ENCODE measurements at regions not wholly inside any gene's neighbourhood (a gene's known extent, or its start where the extent isn't known, plus 50 kb on each side); places are given as distances from the start of the nearest gene placed in this dataset.

GRCh38 chr1:11373029-11373894, 100.3 kb downstream of the UBIAD1 start:
- no peak for ATAC-seq (replicated peaks in 1 of 4)
- H3K4me3 Mint-ChIP-seq = no peak overlapping the region
- H3K9me3 Mint-ChIP-seq = no peaks in the 10 kb centered on the region
- peaks cover 5 to 9% of the 10 kb centered on the region in 2 donors for H3K27me3 Mint-ChIP-seq
- Histone ChIP-seq H3K4me3 (ENCODE audit: control insufficient read depth in 1 of 2, extremely low read depth in 1 of 2, low read length in 1 of 2) (no peak overlapping the region), H3K27me3 (replicated peaks in 1 of 2; ENCODE audit: control insufficient read depth in 2 of 2, extremely low read depth in 1 of 2, insufficient read depth in 2 of 2, low read length in 1 of 2) (peaks cover 0 to 5% of the 10 kb centered on the region in 2 experiments), H3K27ac (ENCODE audit: low read length) (no peak overlapping the region), H3K36me3 (ENCODE audit: control insufficient read depth in 2 of 2, extremely low read depth in 1 of 2, insufficient read depth in 1 of 2, low read length in 1 of 2) (no peaks in the 10 kb centered on the region), H3K4me1 (ENCODE audit: control insufficient read depth in 1 of 2, extremely low read depth in 1 of 2, insufficient read depth in 2 of 2, low read length in 2 of 2) (peaks cover 0 to 6% of the 10 kb centered on the region in 2 experiments), H3K9me3 (no peaks in the 10 kb centered on the region)
- no peaks in the 10 kb centered on the region for H3K36me3 Mint-ChIP-seq
- H3K27ac Mint-ChIP-seq = no peak overlapping the region
- ChIA-PET POLR2A (no interaction called here), CTCF (interaction anchor here in 1 of 2 donors (1.0 kb wide), 1 partner anchor 9 kb away, joined by 3 read pairs; no protein-coding TSS in a partner anchor)
- H3K4me1 Mint-ChIP-seq = peaks cover 2 to 16% (median 15%) of the 10 kb centered on the region in 3 donors
- no peak for DNase-seq
- WGBS (ENCODE audit: insufficient coverage) = 91% methylated on average over 9 of the region's 10 CpGs

GRCh38 chr1:11373895-11374747, 101.1 kb downstream of the UBIAD1 start:
- Histone ChIP-seq H3K27me3 (replicated peaks in 1 of 2; ENCODE audit: control insufficient read depth in 2 of 2, extremely low read depth in 1 of 2, insufficient read depth in 2 of 2, low read length in 1 of 2) (peaks cover 0 to 5% of the 10 kb centered on the region in 2 experiments), H3K4me1 (ENCODE audit: control insufficient read depth in 1 of 2, extremely low read depth in 1 of 2, insufficient read depth in 2 of 2, low read length in 2 of 2) (peaks cover 0 to 6% of the 10 kb centered on the region in 2 experiments), H3K9me3 (no peaks in the 10 kb centered on the region), H3K4me3 (ENCODE audit: control insufficient read depth in 1 of 2, extremely low read depth in 1 of 2, low read length in 1 of 2) (no peak overlapping the region), H3K36me3 (ENCODE audit: control insufficient read depth in 2 of 2, extremely low read depth in 1 of 2, insufficient read depth in 1 of 2, low read length in 1 of 2) (no peaks in the 10 kb centered on the region), H3K27ac (ENCODE audit: low read length) (no peak overlapping the region)
- no peaks in the 10 kb centered on the region for H3K9me3 Mint-ChIP-seq
- no peaks in the 10 kb centered on the region for H3K36me3 Mint-ChIP-seq
- no peak for DNase-seq
- POLR2A ChIA-PET = no interaction called here
- no peak for ATAC-seq (replicated peaks in 1 of 4)
- CTCF ChIA-PET = no interaction called here
- 64% methylated on average over 5 of the region's 5 CpGs for WGBS (ENCODE audit: insufficient coverage)
- peaks cover 2 to 16% (median 15%) of the 10 kb centered on the region in 3 donors for H3K4me1 Mint-ChIP-seq
- peaks cover 5 to 9% of the 10 kb centered on the region in 2 donors for H3K27me3 Mint-ChIP-seq
- no peak overlapping the region for H3K27ac Mint-ChIP-seq
- no peak overlapping the region for H3K4me3 Mint-ChIP-seq

GRCh38 chr1:11374748-11375110, 101.7 kb downstream of the UBIAD1 start:
- Mint-ChIP-seq H3K4me1 (peaks cover 2 to 16% (median 15%) of the 10 kb centered on the region in 3 donors), H3K9me3 (no peaks in the 10 kb centered on the region), H3K27me3 (peaks cover 5% of the 10 kb centered on the region in 2 donors), H3K36me3 (no peaks in the 10 kb centered on the region), H3K4me3 (no peak overlapping the region), H3K27ac (peak overlapping the region in 1 of 2 donors; percentile 15)
- ChIA-PET POLR2A (no interaction called here), CTCF (no interaction called here)
- Histone ChIP-seq H3K27ac (ENCODE audit: low read length) (no peak overlapping the region), H3K9me3 (no peaks in the 10 kb centered on the region), H3K4me1 (ENCODE audit: control insufficient read depth in 1 of 2, extremely low read depth in 1 of 2, insufficient read depth in 2 of 2, low read length in 2 of 2) (peaks cover 0 to 6% of the 10 kb centered on the region in 2 experiments), H3K36me3 (ENCODE audit: control insufficient read depth in 2 of 2, extremely low read depth in 1 of 2, insufficient read depth in 1 of 2, low read length in 1 of 2) (no peaks in the 10 kb centered on the region), H3K27me3 (replicated peaks in 1 of 2; ENCODE audit: control insufficient read depth in 2 of 2, extremely low read depth in 1 of 2, insufficient read depth in 2 of 2, low read length in 1 of 2) (peaks cover 0 to 6% of the 10 kb centered on the region in 2 experiments), H3K4me3 (ENCODE audit: control insufficient read depth in 1 of 2, extremely low read depth in 1 of 2, low read length in 1 of 2) (no peak overlapping the region)
- ATAC-seq (replicated peaks in 1 of 4) (no peak), DNase-seq (no peak)
- WGBS (ENCODE audit: insufficient coverage) = 89% methylated on average over 2 of the region's 5 CpGs

GRCh38 chr1:11377001-11377583, 101.9 kb upstream of the DISP3 start:
- CTCF ChIA-PET = no interaction called here
- H3K4me1 Mint-ChIP-seq = peaks cover 2 to 17% (median 16%) of the 10 kb centered on the region in 3 donors
- Histone ChIP-seq H3K4me3 (ENCODE audit: control insufficient read depth in 1 of 2, extremely low read depth in 1 of 2, low read length in 1 of 2) (no peak overlapping the region), H3K4me1 (ENCODE audit: control insufficient read depth in 1 of 2, extremely low read depth in 1 of 2, insufficient read depth in 2 of 2, low read length in 2 of 2) (peaks cover 0 to 6% of the 10 kb centered on the region in 2 experiments), H3K27ac (ENCODE audit: low read length) (no peak overlapping the region), H3K27me3 (replicated peaks in 1 of 2; ENCODE audit: control insufficient read depth in 2 of 2, extremely low read depth in 1 of 2, insufficient read depth in 2 of 2, low read length in 1 of 2) (peaks cover 0 to 7% of the 10 kb centered on the region in 2 experiments), H3K9me3 (no peaks in the 10 kb centered on the region), H3K36me3 (ENCODE audit: control insufficient read depth in 2 of 2, extremely low read depth in 1 of 2, insufficient read depth in 1 of 2, low read length in 1 of 2) (no peaks in the 10 kb centered on the region)
- H3K27me3 Mint-ChIP-seq = no peaks in the 10 kb centered on the region
- POLR2A ChIA-PET = no interaction called here
- H3K36me3 Mint-ChIP-seq = no peaks in the 10 kb centered on the region
- peaks cover 0 to 5% (median 0%) of the 10 kb centered on the region in 3 donors for H3K9me3 Mint-ChIP-seq
- no peak overlapping the region for H3K27ac Mint-ChIP-seq
- WGBS (ENCODE audit: insufficient coverage) = 64% methylated on average over 4 of the region's 9 CpGs
- ATAC-seq (replicated peaks in 1 of 4) (no peak), DNase-seq (no peak)
- H3K4me3 Mint-ChIP-seq = no peak overlapping the region

GRCh38 chr1:11377954-11378353, 101.0 kb upstream of the DISP3 start:
- Histone ChIP-seq H3K36me3 (ENCODE audit: control insufficient read depth in 2 of 2, extremely low read depth in 1 of 2, insufficient read depth in 1 of 2, low read length in 1 of 2) (no peaks in the 10 kb centered on the region), H3K4me1 (ENCODE audit: control insufficient read depth in 1 of 2, extremely low read depth in 1 of 2, insufficient read depth in 2 of 2, low read length in 2 of 2) (peaks cover under 1 to 6% of the 10 kb centered on the region in 2 experiments), H3K4me3 (ENCODE audit: control insufficient read depth in 1 of 2, extremely low read depth in 1 of 2, low read length in 1 of 2) (no peak overlapping the region), H3K27ac (ENCODE audit: low read length) (no peak overlapping the region), H3K27me3 (replicated peaks in 1 of 2; ENCODE audit: control insufficient read depth in 2 of 2, extremely low read depth in 1 of 2, insufficient read depth in 2 of 2, low read length in 1 of 2) (peaks cover 0 to 7% of the 10 kb centered on the region in 2 experiments), H3K9me3 (no peaks in the 10 kb centered on the region)
- ChIA-PET POLR2A (no interaction called here), CTCF (no interaction called here)
- no peaks in the 10 kb centered on the region for H3K36me3 Mint-ChIP-seq
- H3K4me1 Mint-ChIP-seq = peaks cover 2 to 21% (median 19%) of the 10 kb centered on the region in 3 donors
- no peak for DNase-seq
- H3K4me3 Mint-ChIP-seq = no peak overlapping the region
- H3K27me3 Mint-ChIP-seq = no peaks in the 10 kb centered on the region
- H3K27ac Mint-ChIP-seq = no peak overlapping the region
- peaks cover 0 to 5% (median 0%) of the 10 kb centered on the region in 3 donors for H3K9me3 Mint-ChIP-seq
- no peak for ATAC-seq (replicated peaks in 1 of 4)
- 100% methylated on average over 1 of the region's 4 CpGs for whole genome bisulfite sequencing (ENCODE audit: insufficient coverage)

- WGBS (ENCODE audit: insufficient coverage) = 57% methylated on average over 7 of the region's 8 CpGs
- DNase-seq (no peak), ATAC-seq (replicated peaks in 1 of 4) (no peak)
- Mint-ChIP-seq H3K36me3 (no peaks in the 10 kb centered on the region), H3K4me3 (no peak overlapping the region), H3K27ac (no peak overlapping the region), H3K27me3 (no peaks in the 10 kb centered on the region), H3K9me3 (peaks cover 0 to 5% (median 0%) of the 10 kb centered on the region in 3 donors), H3K4me1 (peaks cover 17 to 27% (median 21%) of the 10 kb centered on the region in 3 donors)
- H3K36me3 ChIP-seq (ENCODE audit: control insufficient read depth in 2 of 2, extremely low read depth in 1 of 2, insufficient read depth in 1 of 2, low read length in 1 of 2) = no peaks in the 10 kb centered on the region
- no peak overlapping the region for H3K27ac ChIP-seq (ENCODE audit: low read length)
- peaks cover 0 to 7% of the 10 kb centered on the region in 2 experiments for H3K27me3 ChIP-seq (replicated peaks in 1 of 2; ENCODE audit: control insufficient read depth in 2 of 2, extremely low read depth in 1 of 2, insufficient read depth in 2 of 2, low read length in 1 of 2)
- peaks cover 18 to 20% of the 10 kb centered on the region in 2 experiments for H3K4me1 ChIP-seq (ENCODE audit: control insufficient read depth in 1 of 2, extremely low read depth in 1 of 2, insufficient read depth in 2 of 2, low read length in 2 of 2)
- H3K9me3 ChIP-seq = no peaks in the 10 kb centered on the region
- no peak overlapping the region for H3K4me3 ChIP-seq (ENCODE audit: control insufficient read depth in 1 of 2, extremely low read depth in 1 of 2, low read length in 1 of 2)
- POLR2A ChIA-PET = no interaction called here
- CTCF ChIA-PET = no interaction called here
These were observed 99.1 kb upstream of the DISP3 start for GRCh38 chr1:11379851-11380250.
